ENCODE measurements at regions not wholly inside any gene's neighbourhood (a gene's known extent, or its start where the extent isn't known, plus 50 kb on each side); places are given as distances from the start of the nearest gene placed in this dataset.

GRCh38 chr13:111969551-111970135 is 97.3 kb upstream of the SOX1 start:
- no peak for DNase-seq

GRCh38 chr13:111970494-111971141 is 96.3 kb upstream of the SOX1 start:
- DNase-seq: no peak

GRCh38 chr13:111971891-111972780 is 94.8 kb upstream of the SOX1 start:
- no peak for DNase-seq

- DNase-seq: no peak
Measured at GRCh38 chr13:111973186-111973585, 93.8 kb upstream of the SOX1 start.

- peak; percentile 3 for DNase-seq
Measured at GRCh38 chr13:111973605-111974340, 93.2 kb upstream of the SOX1 start.

GRCh38 chr13:111974341-111974640 is 92.7 kb upstream of the SOX1 start:
- no peak for DNase-seq

- no peak for DNase-seq
Measured at GRCh38 chr13:111975539-111976473, 91.1 kb upstream of the SOX1 start.

GRCh38 chr13:111976474-111977178 is 90.3 kb upstream of the SOX1 start:
- DNase-seq: no peak

- DNase-seq: no peak
Measured at GRCh38 chr13:111977179-111977506, 89.8 kb upstream of the SOX1 start.

GRCh38 chr13:111978546-111978945 is 88.4 kb upstream of the SOX1 start:
- DNase-seq: no peak

- no peak for DNase-seq
Measured at GRCh38 chr13:111980146-111980929, 86.6 kb upstream of the SOX1 start.

GRCh38 chr13:111981006-111981405 is 85.9 kb upstream of the SOX1 start:
- DNase-seq: no peak

- DNase-seq: no peak
Measured at GRCh38 chr13:111981446-111982165, 85.3 kb upstream of the SOX1 start.

GRCh38 chr13:111984349-111984748 is 82.6 kb upstream of the SOX1 start:
- no peak for DNase-seq

- DNase-seq: no peak
Measured at GRCh38 chr13:111990362-111990761, 76.6 kb upstream of the SOX1 start.

- DNase-seq: no peak
Measured at GRCh38 chr13:111992911-111993310, 74.0 kb upstream of the SOX1 start.

- no peak for DNase-seq
Measured at GRCh38 chr13:111993691-111994090, 73.3 kb upstream of the SOX1 start.

- no peak for DNase-seq
Measured at GRCh38 chr13:111994578-111994977, 72.4 kb upstream of the SOX1 start.

GRCh38 chr13:111999352-111999751 is 67.6 kb upstream of the SOX1 start:
- DNase-seq: no peak

- DNase-seq: no peak
Measured at GRCh38 chr13:112000888-112001287, 66.1 kb upstream of the SOX1 start.

All from left kidney (tissue), 1 donor.